AG08396 (cell line): ENCODE measurements at regions not wholly inside any gene's neighbourhood (a gene's known extent, or its start where the extent isn't known, plus 50 kb on each side); places are given as distances from the start of the nearest gene placed in this dataset.

ENCODE experiments used
- DNase-seq: peaks from one replicate; pipeline ENCODE4 v3.0.0; 2012; ENCODE audit warnings: low spot score, mixed read lengths

GRCh38 chr18:75491361-75491760 is 63.9 kb upstream of the SMIM21 start:
- DNase-seq: no peak

GRCh38 chr18:75489493-75490190 is 62.1 kb upstream of the SMIM21 start:
- DNase-seq: peak; percentile 77

GRCh38 chr18:75483662-75484061 is 56.2 kb upstream of the SMIM21 start:
- DNase-seq: no peak

- no peak for DNase-seq
Measured at GRCh38 chr18:75482880-75483279, 55.4 kb upstream of the SMIM21 start.

GRCh38 chr18:75480487-75480886 is 53.0 kb upstream of the SMIM21 start:
- no peak for DNase-seq

GRCh38 chr18:75478996-75479880 is 51.7 kb upstream of the SMIM21 start:
- no peak for DNase-seq

GRCh38 chr18:75477900-75478299 is 50.4 kb upstream of the SMIM21 start:
- no peak for DNase-seq
